Panc1 (cell line): ENCODE measurements at regions not wholly inside any gene's neighbourhood (a gene's known extent, or its start where the extent isn't known, plus 50 kb on each side); places are given as distances from the start of the nearest gene placed in this dataset.

Experiments used
- ATAC-seq: fragments of 200-7000 bp; cut with Tn5 transposase; 2 replicates; pipeline ENCODE4 v1.9.1; 2020; ENCODE audit warnings: mild to moderate bottlenecking, moderate library complexity
- BruUV-seq: library from RNA; stranded (reverse); fragments of 400-500 nt; replicated peaks from 2 replicates; lab custom pipeline; 2021; lab: Mats Ljungman, UMichigan
- CTCF ChIA-PET: fragments of 300-600 bp; sonication (Branson Sonifier 250); formaldehyde crosslinking; loops from one replicate; lab custom pipeline; 2022; ENCODE audit warnings: antibody characterized with exemption; lab: Charles Lee
- POLR2A ChIA-PET: fragments of 300-600 bp; sonication (Branson Sonifier 250); formaldehyde crosslinking; loops from one replicate; lab custom pipeline; 2022; ENCODE audit warnings: antibody characterized with exemption; lab: Charles Lee
- DNase-seq: peaks from one replicate; pipeline ENCODE4 v3.0.0-alpha.2; 2010; ENCODE audit warnings: low read depth, low spot score
- H3K27ac ChIP-seq: 2 replicates; pipeline ENCODE4 v1.5.1; 2011; ENCODE audit warnings: mild to moderate bottlenecking, low read length, inconsistent platforms
- H3K27me3 ChIP-seq: fragments of 200-500 bp; sonication (Bioruptor generic); 2 replicates; pipeline ENCODE4 v1.6.0; 2014; ENCODE audit warnings: low read length, inconsistent platforms; ENCODE audit not compliant: control insufficient read depth, insufficient read depth
- H3K36me3 ChIP-seq: fragments of 200-500 bp; sonication (Bioruptor generic); 2 replicates; pipeline ENCODE4 v1.5.1; 2014; ENCODE audit warnings: inconsistent platforms, mild to moderate bottlenecking, low read length, moderate library complexity; ENCODE audit not compliant: control insufficient read depth, insufficient read depth
- H3K4me1 ChIP-seq: 2 replicates; pipeline ENCODE4 v1.5.1; 2011; ENCODE audit warnings: inconsistent platforms, mild to moderate bottlenecking, low read length, moderate library complexity; ENCODE audit not compliant: control insufficient read depth, insufficient read depth
- H3K4me3 ChIP-seq, 2 experiments: 2 replicates each; pipeline ENCODE4 v1.5.1; 2011 to 2012; ENCODE audit warnings: low read depth in 2 of 2, low read length in 2 of 2, mild to moderate bottlenecking in 2 of 2, inconsistent platforms in 1 of 2, moderate library complexity in 1 of 2
- H3K9me3 ChIP-seq: fragments of 200-500 bp; sonication (Bioruptor generic); 2 replicates; pipeline ENCODE4 v1.5.1; 2014; ENCODE audit warnings: low read depth, mild to moderate bottlenecking, inconsistent platforms, low read length, moderate library complexity; ENCODE audit not compliant: control insufficient read depth, insufficient read depth
- CTCF ChIP-seq: fragments of 450-650 bp; IDR thresholded peaks from 2 replicates; pipeline ENCODE4 v1.5.1; 2017; ENCODE audit warnings: mild to moderate bottlenecking
- POLR2AphosphoS5 ChIP-seq: IDR thresholded peaks from 2 replicates; pipeline ENCODE4 v1.6.1; 2012; ENCODE audit warnings: mild to moderate bottlenecking, low read depth, low read length, moderate library complexity
- REST ChIP-seq, 2 experiments: IDR thresholded peaks; 2 replicates each; pipeline ENCODE4 v1.6.1; 2011 to 2012; ENCODE audit warnings: low read depth in 2 of 2, control low read depth in 1 of 2, low read length in 1 of 2, mild to moderate bottlenecking in 1 of 2, moderate library complexity in 1 of 2; ENCODE audit not compliant: insufficient read depth in 1 of 2
- SIN3A ChIP-seq: IDR thresholded peaks from 2 replicates; pipeline ENCODE4 v1.6.1; 2012; ENCODE audit warnings: low read depth, mild to moderate bottlenecking, low read length, moderate library complexity, borderline replicate concordance; ENCODE audit not compliant: insufficient read depth
- TCF7L2 ChIP-seq: IDR thresholded peaks from 2 replicates; pipeline ENCODE4 v1.6.1; 2011; ENCODE audit warnings: mild to moderate bottlenecking, low read depth, low read length, inconsistent platforms
- in situ Hi-C: cut with HindIII; loops from 2 replicates; pipeline ENCODE4 v1.10.0; 2016; ENCODE audit warnings: low sequenced_read_pairs, low pct_unique_long_range_greater_than_20kb
- intact Hi-C: fragments of 100-400 bp; cut with micrococcal nuclease; formaldehyde crosslinking; loops from one replicate; pipeline ENCODE4 v1.10.0; 2022; ENCODE audit not compliant: unreplicated experiment

GRCh38 chr11:35082321-35083180 lies 56.4 kb upstream of the CD44 start:
- intact Hi-C loops (loop anchor here (5.0 kb wide), 2 partner anchors 60 to 70 kb away; no protein-coding TSS in a partner anchor), in situ Hi-C loops (no loop called here)
- ATAC-seq (peak; percentile 83), DNase-seq (peak; percentile 24)
- H3K4me3 ChIP-seq: peak overlapping the region; percentile 11 to 36; a peak in 3 of 4 replicates
- H3K27me3 ChIP-seq: no peaks in the 10 kb centered on the region
- CTCF ChIA-PET: interaction anchor here (0.5 kb wide), 1 partner anchor 179 kb away, joined by 3 read pairs; no protein-coding TSS in a partner anchor
- BruUV-seq: no TSS peak
- H3K9me3 ChIP-seq: peaks cover 3% of the 10 kb centered on the region; the same call in 1 of the 2 replicates
- H3K4me1 ChIP-seq: peaks cover 61% of the 10 kb centered on the region
- H3K27ac ChIP-seq: peak overlapping the region; percentile 98
- H3K36me3 ChIP-seq: no peaks in the 10 kb centered on the region
- POLR2A ChIA-PET: interaction anchor here (0.9 kb wide), 1 partner anchor 57 kb away, joined by 11 read pairs; no protein-coding TSS in a partner anchor
- TF ChIP-seq POLR2AphosphoS5 (peak; percentile 21), SIN3A (no peak)

- ChIA-PET CTCF (no interaction called here), POLR2A (interaction anchor here (0.9 kb wide), 1 partner anchor 57 kb away, joined by 11 read pairs; no protein-coding TSS in a partner anchor)
- TF ChIP-seq REST (IDR thresholded peaks at IDR 0.05; ENCODE audit: insufficient read depth in 1 of 2, low read depth in 2 of 2, low read length in 1 of 2): no peak
- TF ChIP-seq SIN3A: no peak
- no peak for TF ChIP-seq POLR2AphosphoS5
- no peak for TF ChIP-seq TCF7L2
- no peak for TF ChIP-seq CTCF
- BruUV-seq: TSS peak; percentile 93
- H3K4me1 ChIP-seq: peaks cover 55% of the 10 kb centered on the region
- in situ Hi-C loops: no loop called here
- intact Hi-C loops: loop anchor here (5.0 kb wide), 2 partner anchors 59 to 71 kb away; no protein-coding TSS in a partner anchor
- peaks cover 3% of the 10 kb centered on the region; the same call in 1 of the 2 replicates for H3K9me3 ChIP-seq
- H3K36me3 ChIP-seq: no peaks in the 10 kb centered on the region
- DNase-seq (no peak), ATAC-seq (no peak)
- H3K27ac ChIP-seq: peak overlapping the region; percentile 98
- H3K27me3 ChIP-seq: no peaks in the 10 kb centered on the region
- H3K4me3 ChIP-seq: peak overlapping the region; percentile 11 to 36; a peak in 3 of 4 replicates
Measured at GRCh38 chr11:35083181-35083430, 55.9 kb upstream of the CD44 start.
